GM18951 (cell line): ENCODE measurements at regions not wholly inside any gene's neighbourhood (a gene's known extent, or its start where the extent isn't known, plus 50 kb on each side); places are given as distances from the start of the nearest gene placed in this dataset.

Experiments used
- POLR2A ChIP-seq: IDR thresholded peaks from 4 replicates; pipeline ENCODE4 v1.6.1; 2011; ENCODE audit warnings: mild to moderate bottlenecking; ENCODE audit not compliant: insufficient read length, insufficient read depth; ENCODE audit errors: extremely low read depth
- in situ Hi-C: fragments of 300-500 bp; cut with MboI; formaldehyde crosslinking; loops from one replicate; pipeline ENCODE4 v1.12.0; 2022; ENCODE audit warnings: low sequenced_read_pairs, mixed read lengths, inconsistent platforms; ENCODE audit not compliant: unreplicated experiment

DNA sequence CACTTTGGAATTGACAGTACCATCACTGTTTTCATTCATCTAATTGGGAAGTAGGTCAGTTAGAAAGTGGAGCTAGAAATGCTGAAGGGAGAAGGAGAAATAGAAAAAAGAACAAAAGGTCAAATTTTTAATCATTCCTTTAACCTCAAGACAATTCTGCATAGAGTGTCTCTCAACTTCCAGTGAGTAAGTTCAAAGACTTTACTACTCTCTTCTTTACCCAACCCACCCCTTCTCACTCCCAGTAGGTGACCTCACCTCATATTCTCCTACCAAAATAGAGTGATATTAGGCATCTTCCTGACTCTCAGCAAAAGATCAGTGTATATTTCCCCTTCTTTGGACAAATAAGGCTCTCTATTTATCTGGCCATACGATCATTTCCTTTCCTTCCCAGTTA lies 340.0 kb upstream of the JAG1 start:
- in situ Hi-C loops, result no loop called here
- no peak for TF ChIP-seq POLR2A

DNA sequence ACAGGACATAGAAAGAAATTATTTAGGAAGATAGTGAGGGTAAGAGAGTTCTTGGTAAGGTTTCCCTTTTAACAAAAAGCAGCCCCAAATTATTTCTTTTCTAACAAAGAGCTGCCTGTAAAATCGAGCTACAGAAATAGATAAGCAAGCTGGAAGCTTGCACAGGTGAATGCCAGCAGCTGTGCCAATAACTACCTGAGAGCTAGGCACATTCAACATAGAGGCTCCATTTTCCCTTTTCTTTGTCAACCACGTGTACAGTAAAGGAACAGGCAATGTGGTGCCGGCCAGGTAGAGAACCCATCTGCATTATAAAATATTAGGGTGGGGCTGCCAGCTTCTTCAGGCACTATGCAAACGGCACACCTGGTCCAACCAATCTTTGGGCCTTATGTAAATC lies 341.6 kb upstream of the JAG1 start:
- in situ Hi-C loops, result no loop called here
- TF ChIP-seq POLR2A, result no peak

- no peak for TF ChIP-seq POLR2A
- in situ Hi-C loops, result no loop called here
Measured at GRCh38 chr20:11017446-11017845, 343.6 kb upstream of the JAG1 start.

DNA sequence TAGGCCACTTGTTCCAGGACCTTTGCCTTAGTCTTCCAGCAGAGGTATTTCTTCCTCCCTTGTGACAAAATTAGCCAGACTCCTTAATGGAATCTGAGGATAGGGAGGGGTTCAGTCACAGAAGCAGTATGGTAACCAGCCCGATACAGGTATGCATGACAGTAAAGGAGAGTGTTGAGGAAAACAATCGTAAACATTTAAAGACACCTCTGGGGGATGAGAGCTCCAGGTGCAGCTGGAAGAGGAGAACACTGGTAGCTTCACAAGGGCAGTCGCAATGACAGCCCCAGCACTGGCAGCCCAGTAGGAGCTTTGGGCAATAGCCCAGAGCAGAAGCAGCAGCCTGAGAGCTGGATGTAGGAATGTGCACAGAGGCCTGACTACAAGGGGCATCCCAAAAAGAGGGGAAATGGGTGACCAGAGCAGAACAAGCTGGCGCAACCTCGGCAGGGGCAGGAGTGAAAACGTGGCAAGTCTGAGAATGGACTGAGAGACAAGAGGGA lies 344.9 kb upstream of the JAG1 start:
- no peak for TF ChIP-seq POLR2A
- in situ Hi-C loops, result no loop called here

DNA sequence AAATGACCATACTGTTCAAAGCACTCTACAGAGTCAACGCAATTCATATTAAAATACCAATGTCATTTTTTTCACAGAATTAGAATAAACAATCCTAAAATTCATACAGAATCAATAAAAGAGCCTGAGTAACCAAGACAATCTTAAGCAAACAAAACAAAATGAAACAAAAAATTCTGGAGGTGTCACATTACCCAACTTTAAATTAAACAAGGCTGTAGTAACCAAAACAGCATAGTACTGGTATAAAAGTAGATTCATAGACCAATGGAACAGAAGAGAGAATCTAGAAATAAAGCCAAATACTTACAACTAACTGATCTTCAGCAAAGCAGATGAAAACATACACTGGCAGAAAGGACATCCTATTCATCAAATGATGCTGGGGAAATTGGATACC lies 346.9 kb upstream of the JAG1 start:
- TF ChIP-seq POLR2A, result no peak
- in situ Hi-C loops, result no loop called here

GRCh38 chr20:11027224-11027623 lies 353.4 kb upstream of the JAG1 start:
- TF ChIP-seq POLR2A, result no peak
- in situ Hi-C loops, result no loop called here

DNA sequence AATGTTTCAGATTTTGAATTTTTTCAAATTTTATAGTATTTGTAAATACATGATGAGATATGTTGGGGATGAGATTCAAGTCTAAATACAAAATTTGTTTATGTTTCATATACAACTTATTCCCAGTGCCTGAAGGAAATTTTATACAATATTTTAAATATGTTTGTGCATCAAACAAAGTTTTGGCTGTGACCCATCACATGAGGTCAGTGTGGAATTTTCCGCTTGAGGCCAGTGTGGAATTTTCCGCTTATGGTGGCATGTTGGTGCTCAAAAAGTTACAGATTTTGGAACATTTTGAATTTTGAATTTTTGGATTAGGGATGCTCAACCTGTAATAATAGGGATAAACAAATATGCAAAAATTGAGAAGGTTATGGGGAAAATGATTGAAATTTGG lies 356.6 kb upstream of the JAG1 start:
- no peak for TF ChIP-seq POLR2A

GRCh38 chr20:11031300-11031699 lies 357.5 kb upstream of the JAG1 start:
- TF ChIP-seq POLR2A, result no peak
- in situ Hi-C loops, result no loop called here

More for the DNA sequence above, 356.6 kb upstream of the JAG1 start:
- in situ Hi-C loops, result no loop called here

DNA sequence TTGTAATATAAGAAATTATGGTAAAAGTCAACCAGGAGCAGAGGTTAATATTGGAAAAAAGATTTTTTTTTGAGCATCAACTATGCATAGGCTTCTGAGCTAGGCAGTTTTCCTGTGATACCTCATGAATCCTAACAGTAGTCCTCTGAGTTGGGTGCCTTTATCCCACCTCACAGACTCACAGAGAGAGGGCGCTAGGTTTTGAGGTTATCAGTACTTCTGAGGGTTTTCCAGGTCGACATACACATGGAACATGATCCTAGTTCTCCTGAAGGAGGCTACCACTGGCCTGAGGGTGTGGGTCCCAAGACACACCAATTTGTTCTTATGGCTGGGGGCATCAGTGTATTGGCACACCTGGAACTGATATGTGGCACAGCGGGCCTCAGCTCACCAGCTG lies 358.8 kb upstream of the JAG1 start:
- TF ChIP-seq POLR2A, result no peak
- in situ Hi-C loops, result no loop called here

DNA sequence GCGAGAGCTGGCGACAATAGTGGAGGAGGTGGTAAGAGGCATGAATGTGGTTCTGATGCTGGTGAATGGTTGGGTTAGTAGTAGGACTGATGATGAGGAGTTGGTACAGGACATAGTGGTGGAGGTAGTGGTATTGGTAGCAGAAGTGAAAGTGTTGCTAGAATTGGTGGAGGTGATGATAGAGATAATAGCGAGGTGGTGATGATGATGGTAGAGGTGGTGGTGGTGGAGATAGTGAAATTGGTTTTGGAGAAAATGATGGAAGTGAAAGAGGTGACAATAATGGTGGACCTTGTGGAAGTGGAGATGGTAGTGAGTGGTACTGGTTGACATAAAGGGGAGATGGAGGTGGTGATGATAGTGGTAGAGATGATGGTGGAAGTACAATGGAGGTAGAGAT lies 360.2 kb upstream of the JAG1 start:
- TF ChIP-seq POLR2A, result no peak
- in situ Hi-C loops, result no loop called here

GRCh38 chr20:11035211-11035610 lies 361.4 kb upstream of the JAG1 start:
- in situ Hi-C loops, result no loop called here
- no peak for TF ChIP-seq POLR2A

- in situ Hi-C loops, result no loop called here
- no peak for TF ChIP-seq POLR2A
Measured at GRCh38 chr20:11041396-11041795, 367.6 kb upstream of the JAG1 start.

DNA sequence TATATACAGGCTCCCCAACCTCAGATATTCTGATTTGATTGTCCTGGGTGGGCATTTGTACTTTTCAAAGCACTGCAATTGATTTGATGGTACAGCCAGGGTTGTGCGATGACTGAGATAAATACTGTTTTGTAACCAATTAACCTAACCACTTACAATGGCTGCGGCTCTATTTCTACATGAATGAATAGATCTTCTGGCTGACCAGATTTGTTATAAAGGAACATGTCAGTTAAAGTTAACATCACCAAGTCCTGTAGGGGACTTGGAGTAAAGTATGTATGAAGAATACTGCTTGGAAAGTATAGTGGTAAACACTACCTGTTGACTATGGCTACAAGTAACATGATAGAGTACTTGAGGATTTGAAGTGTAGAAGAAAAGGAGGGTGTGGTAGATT lies 369.2 kb upstream of the JAG1 start:
- TF ChIP-seq POLR2A, result no peak
- in situ Hi-C loops, result no loop called here

DNA sequence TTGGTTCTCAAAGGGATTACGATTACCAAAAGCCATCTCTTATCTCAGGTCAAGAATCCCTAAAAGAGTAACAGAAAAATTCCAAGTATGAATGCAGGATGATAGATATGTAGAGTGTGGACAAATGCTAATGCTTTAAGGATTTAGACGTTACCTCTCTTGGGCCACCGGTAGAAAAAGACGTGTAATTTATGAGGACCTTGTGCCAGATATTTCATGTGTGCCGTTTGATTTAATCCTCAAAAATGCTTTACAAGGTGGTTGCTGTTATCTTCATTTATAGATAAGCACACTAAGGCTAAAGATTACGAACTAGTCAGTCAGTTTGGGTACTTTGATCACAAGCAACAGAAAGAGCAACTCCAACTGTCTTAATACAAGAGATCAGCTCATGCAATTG lies 370.8 kb upstream of the JAG1 start:
- in situ Hi-C loops, result no loop called here
- TF ChIP-seq POLR2A, result no peak
